Mucosa of descending colon (tissue), 3 donors: ENCODE measurements at regions not wholly inside any gene's neighbourhood (a gene's known extent, or its start where the extent isn't known, plus 50 kb on each side); places are given as distances from the start of the nearest gene placed in this dataset.

Experiments
- ATAC-seq: fragments of 200-7000 bp; cut with Tn5 transposase; one replicate; pipeline ENCODE4 v1.9.1; 2020; ENCODE audit warnings: mild to moderate bottlenecking, moderate library complexity
- DNase-seq, 3 donors: peaks; one replicate each; pipeline ENCODE4 v3.0.0-alpha.2; 2020
- H3K36me3 ChIP-seq: fragments of 200-600 bp; one replicate; pipeline ENCODE4 v1.8.0; 2021; ENCODE audit warnings: low read depth, mild to moderate bottlenecking
- H3K4me1 ChIP-seq: fragments of 200-600 bp; one replicate; pipeline ENCODE4 v1.8.0; 2021; ENCODE audit warnings: low read depth, mild to moderate bottlenecking
- H3K4me3 ChIP-seq: fragments of 200-600 bp; one replicate; pipeline ENCODE4 v1.8.0; 2021; ENCODE audit warnings: mild to moderate bottlenecking
- H3K9me3 ChIP-seq: fragments of 200-600 bp; one replicate; pipeline ENCODE4 v1.8.0; 2021; ENCODE audit warnings: mild to moderate bottlenecking
- CTCF ChIP-seq: fragments of 200-600 bp; IDR thresholded peaks from one replicate; pipeline ENCODE4 v1.8.0; 2022; ENCODE audit warnings: antibody characterized with exemption, mild to moderate bottlenecking
- intact Hi-C, 2 donors: fragments of 100-400 bp; cut with DNase I in 1 of 2; cut with micrococcal nuclease in 1 of 2; formaldehyde crosslinking; loops; one replicate each; pipeline versions ENCODE4 v1.11.0 to v1.11.1; 2022; cut with DNase I, micrococcal nuclease
- donor health status: DM: no; HTN: no; CAD: no; lungs with moderate emphysema.
- donor health status: DM: no; HTN: no; CAD: no.
- donor health status: DM: no; HTN: yes; CAD: no.

GRCh38 chr10:128741180-128741579, 615.0 kb upstream of the MKI67 start:
- H3K4me1 ChIP-seq = no peaks in the 10 kb centered on the region
- intact Hi-C loops = no loop called here
- H3K36me3 ChIP-seq = no peaks in the 10 kb centered on the region
- no peak for TF ChIP-seq CTCF
- ATAC-seq = no peak
- H3K4me3 ChIP-seq = no peak overlapping the region
- DNase-seq = no peak
- no peaks in the 10 kb centered on the region for H3K9me3 ChIP-seq

- no peak overlapping the region for H3K4me3 ChIP-seq
These were observed 615.5 kb upstream of the MKI67 start for GRCh38 chr10:128741680-128742079.

GRCh38 chr10:128744092-128744491, 617.9 kb upstream of the MKI67 start:
- no peak for ATAC-seq

More at GRCh38 chr10:128741680-128742079, 615.5 kb upstream of the MKI67 start:
- TF ChIP-seq CTCF = no peak
- intact Hi-C loops = no loop called here
- no peak for ATAC-seq
- DNase-seq = no peak
- no peaks in the 10 kb centered on the region for H3K9me3 ChIP-seq
- no peaks in the 10 kb centered on the region for H3K4me1 ChIP-seq
- no peaks in the 10 kb centered on the region for H3K36me3 ChIP-seq

GRCh38 chr10:128744811-128745305, 618.6 kb upstream of the MKI67 start:
- TF ChIP-seq CTCF = no peak
- no peak for DNase-seq
- ATAC-seq = no peak
- Histone ChIP-seq H3K4me3 (no peak overlapping the region), H3K9me3 (no peaks in the 10 kb centered on the region), H3K4me1 (no peaks in the 10 kb centered on the region), H3K36me3 (no peaks in the 10 kb centered on the region)
- intact Hi-C loops = no loop called here

More at GRCh38 chr10:128744092-128744491, 617.9 kb upstream of the MKI67 start:
- no peak overlapping the region for H3K4me3 ChIP-seq
- no peak for DNase-seq
- intact Hi-C loops = no loop called here
- H3K36me3 ChIP-seq = no peaks in the 10 kb centered on the region
- no peaks in the 10 kb centered on the region for H3K9me3 ChIP-seq
- no peaks in the 10 kb centered on the region for H3K4me1 ChIP-seq
- no peak for TF ChIP-seq CTCF

GRCh38 chr10:128747582-128748346, 621.5 kb upstream of the MKI67 start:
- Histone ChIP-seq H3K9me3 (no peaks in the 10 kb centered on the region), H3K4me3 (no peak overlapping the region), H3K36me3 (no peaks in the 10 kb centered on the region), H3K4me1 (no peaks in the 10 kb centered on the region)
- ATAC-seq (no peak), DNase-seq (no peak)
- intact Hi-C loops = no loop called here
- no peak for TF ChIP-seq CTCF
